Neural cell (in vitro differentiated cells): ENCODE measurements at regions not wholly inside any gene's neighbourhood (a gene's known extent, or its start where the extent isn't known, plus 50 kb on each side); places are given as distances from the start of the nearest gene placed in this dataset.
A peak's percentile ranks its signal among the peaks of the same experiment; 100 is the strongest.

Experiments
- H2AFZ ChIP-seq: fragments of 200-600, 300-800 bp; sonication (generic), shearing (Covaris generic); 2 replicates; pipeline ENCODE4 v1.6.0; 2014; ENCODE audit warnings: low read depth, mild to moderate bottlenecking, antibody characterized with exemption, low read length, moderate library complexity
- H3F3A ChIP-seq: fragments of 200-600 bp; shearing (Covaris generic); 2 replicates; pipeline ENCODE4 v1.6.1; 2016; ENCODE audit warnings: mild to moderate bottlenecking, moderate library complexity, mixed read lengths, antibody characterized with exemption, low read length; ENCODE audit not compliant: insufficient read depth, poor library complexity, severe bottlenecking
- H3K27ac ChIP-seq: fragments of 200-600, 300-800 bp; sonication (generic), shearing (Covaris generic); 2 replicates; pipeline ENCODE4 v1.5.1; 2014; ENCODE audit warnings: mild to moderate bottlenecking, low read length, moderate library complexity
- H3K27me3 ChIP-seq: fragments of 300-800, 200-600 bp; sonication (generic), shearing (Covaris generic); 2 replicates; pipeline ENCODE4 v1.6.0; 2014; ENCODE audit warnings: mild to moderate bottlenecking, low read depth, low read length, moderate library complexity; ENCODE audit not compliant: insufficient read depth
- H3K36me3 ChIP-seq: fragments of 300-800, 200-600 bp; sonication (generic), shearing (Covaris generic); 2 replicates; pipeline ENCODE4 v1.5.1; 2014; ENCODE audit warnings: mild to moderate bottlenecking, antibody characterized with exemption, low read length, moderate library complexity; ENCODE audit not compliant: insufficient read depth
- H3K4me2 ChIP-seq: fragments of 300-800, 200-600 bp; sonication (generic), shearing (Covaris generic); 2 replicates; pipeline ENCODE4 v1.6.0; 2014; ENCODE audit warnings: mild to moderate bottlenecking, low read length
- H3K4me3 ChIP-seq: fragments of 300-800, 200-600 bp; sonication (generic), shearing (Covaris generic); 2 replicates; pipeline ENCODE4 v1.5.1; 2014; ENCODE audit warnings: mild to moderate bottlenecking, low read length, moderate library complexity
- H3K79me2 ChIP-seq: fragments of 200-600 bp; shearing (Covaris generic); replicated peaks from 2 replicates; pipeline ENCODE4 v1.6.0; 2014; ENCODE audit warnings: mild to moderate bottlenecking, low read length, moderate library complexity; ENCODE audit not compliant: insufficient read depth
- H3K9ac ChIP-seq: fragments of 300-800, 200-600 bp; sonication (generic), shearing (Covaris generic); 2 replicates; pipeline ENCODE4 v1.6.1; 2016; ENCODE audit warnings: mild to moderate bottlenecking, low read length, mixed read lengths
- H3K9me2 ChIP-seq: fragments of 200-600 bp; shearing (Covaris generic); 2 replicates; pipeline ENCODE4 v1.6.1; 2016; ENCODE audit warnings: mild to moderate bottlenecking, low read length, mixed read lengths; ENCODE audit not compliant: insufficient read depth
- H3K9me3 ChIP-seq: fragments of 200-600, 300-800 bp; sonication (generic), shearing (Covaris generic); 2 replicates; pipeline ENCODE4 v1.6.1; 2016; ENCODE audit warnings: mild to moderate bottlenecking, mixed run types, low read length, moderate library complexity, mixed read lengths
- H4K20me1 ChIP-seq: fragments of 200-600 bp; shearing (Covaris generic); 2 replicates; pipeline ENCODE4 v1.6.1; 2016; ENCODE audit warnings: mild to moderate bottlenecking, mixed run types; ENCODE audit not compliant: insufficient read depth
- EP300 ChIP-seq: fragments of 450-650 bp; conservative IDR thresholded peaks from 2 replicates; pipeline ENCODE4 v1.6.1; 2014; ENCODE audit warnings: antibody characterized with exemption, mild to moderate bottlenecking, moderate library complexity; ENCODE audit not compliant: poor library complexity, severe bottlenecking
- EZH2 ChIP-seq: fragments of 200-600, 300-800 bp; shearing (Covaris generic), sonication (generic); IDR thresholded peaks from 2 replicates; pipeline ENCODE4 v1.6.1; 2014; ENCODE audit warnings: antibody characterized with exemption, low read length, borderline replicate concordance, mild to moderate bottlenecking; ENCODE audit not compliant: insufficient read depth, poor library complexity, severe bottlenecking
- MXI1 ChIP-seq: fragments of 450-650 bp; conservative IDR thresholded peaks from 2 replicates; pipeline ENCODE4 v1.6.1; 2014; ENCODE audit warnings: antibody characterized with exemption, mild to moderate bottlenecking; ENCODE audit not compliant: poor library complexity, severe bottlenecking
- POLR2AphosphoS5 ChIP-seq: IDR thresholded peaks from 2 replicates; pipeline ENCODE4 v1.6.1; 2012
- RAD21 ChIP-seq: fragments of 450-650 bp; conservative IDR thresholded peaks from 2 replicates; pipeline ENCODE4 v1.6.1; 2014; ENCODE audit warnings: antibody characterized with exemption, mild to moderate bottlenecking, moderate library complexity
- SMC3 ChIP-seq: fragments of 450-650 bp; conservative IDR thresholded peaks from 2 replicates; pipeline ENCODE4 v1.6.1; 2014; ENCODE audit warnings: antibody characterized with exemption, mild to moderate bottlenecking, moderate library complexity; ENCODE audit not compliant: poor library complexity
- TAF1 ChIP-seq: IDR thresholded peaks from 2 replicates; pipeline ENCODE4 v1.6.1; 2012; ENCODE audit warnings: low read depth
- TF ChIP-seq, protein P1 (sequence below): IDR thresholded peaks from 2 replicates; pipeline ENCODE4 v1.6.1; 2012; ENCODE audit warnings: borderline replicate concordance
- TF ChIP-seq, protein P2 (sequence below): fragments of 450-650 bp; IDR thresholded peaks from 2 replicates; pipeline ENCODE4 v1.5.1; 2014; ENCODE audit warnings: antibody characterized with exemption, mild to moderate bottlenecking, moderate library complexity; ENCODE audit not compliant: poor library complexity, severe bottlenecking

GRCh38 chr13:63299866-63300394 is 1884.3 kb upstream of the PCDH20 start:
- no peak for TF ChIP-seq RAD21
- no peak for TF ChIP-seq EZH2
- TF ChIP-seq MXI1 = no peak
- TF ChIP-seq, protein P1, sequence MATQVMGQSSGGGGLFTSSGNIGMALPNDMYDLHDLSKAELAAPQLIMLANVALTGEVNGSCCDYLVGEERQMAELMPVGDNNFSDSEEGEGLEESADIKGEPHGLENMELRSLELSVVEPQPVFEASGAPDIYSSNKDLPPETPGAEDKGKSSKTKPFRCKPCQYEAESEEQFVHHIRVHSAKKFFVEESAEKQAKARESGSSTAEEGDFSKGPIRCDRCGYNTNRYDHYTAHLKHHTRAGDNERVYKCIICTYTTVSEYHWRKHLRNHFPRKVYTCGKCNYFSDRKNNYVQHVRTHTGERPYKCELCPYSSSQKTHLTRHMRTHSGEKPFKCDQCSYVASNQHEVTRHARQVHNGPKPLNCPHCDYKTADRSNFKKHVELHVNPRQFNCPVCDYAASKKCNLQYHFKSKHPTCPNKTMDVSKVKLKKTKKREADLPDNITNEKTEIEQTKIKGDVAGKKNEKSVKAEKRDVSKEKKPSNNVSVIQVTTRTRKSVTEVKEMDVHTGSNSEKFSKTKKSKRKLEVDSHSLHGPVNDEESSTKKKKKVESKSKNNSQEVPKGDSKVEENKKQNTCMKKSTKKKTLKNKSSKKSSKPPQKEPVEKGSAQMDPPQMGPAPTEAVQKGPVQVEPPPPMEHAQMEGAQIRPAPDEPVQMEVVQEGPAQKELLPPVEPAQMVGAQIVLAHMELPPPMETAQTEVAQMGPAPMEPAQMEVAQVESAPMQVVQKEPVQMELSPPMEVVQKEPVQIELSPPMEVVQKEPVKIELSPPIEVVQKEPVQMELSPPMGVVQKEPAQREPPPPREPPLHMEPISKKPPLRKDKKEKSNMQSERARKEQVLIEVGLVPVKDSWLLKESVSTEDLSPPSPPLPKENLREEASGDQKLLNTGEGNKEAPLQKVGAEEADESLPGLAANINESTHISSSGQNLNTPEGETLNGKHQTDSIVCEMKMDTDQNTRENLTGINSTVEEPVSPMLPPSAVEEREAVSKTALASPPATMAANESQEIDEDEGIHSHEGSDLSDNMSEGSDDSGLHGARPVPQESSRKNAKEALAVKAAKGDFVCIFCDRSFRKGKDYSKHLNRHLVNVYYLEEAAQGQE = no peak
- no peak for TF ChIP-seq POLR2AphosphoS5
- no peak for TF ChIP-seq SMC3
- TF ChIP-seq EP300 = no peak
- TF ChIP-seq TAF1 = no peak
- TF ChIP-seq, protein P2, sequence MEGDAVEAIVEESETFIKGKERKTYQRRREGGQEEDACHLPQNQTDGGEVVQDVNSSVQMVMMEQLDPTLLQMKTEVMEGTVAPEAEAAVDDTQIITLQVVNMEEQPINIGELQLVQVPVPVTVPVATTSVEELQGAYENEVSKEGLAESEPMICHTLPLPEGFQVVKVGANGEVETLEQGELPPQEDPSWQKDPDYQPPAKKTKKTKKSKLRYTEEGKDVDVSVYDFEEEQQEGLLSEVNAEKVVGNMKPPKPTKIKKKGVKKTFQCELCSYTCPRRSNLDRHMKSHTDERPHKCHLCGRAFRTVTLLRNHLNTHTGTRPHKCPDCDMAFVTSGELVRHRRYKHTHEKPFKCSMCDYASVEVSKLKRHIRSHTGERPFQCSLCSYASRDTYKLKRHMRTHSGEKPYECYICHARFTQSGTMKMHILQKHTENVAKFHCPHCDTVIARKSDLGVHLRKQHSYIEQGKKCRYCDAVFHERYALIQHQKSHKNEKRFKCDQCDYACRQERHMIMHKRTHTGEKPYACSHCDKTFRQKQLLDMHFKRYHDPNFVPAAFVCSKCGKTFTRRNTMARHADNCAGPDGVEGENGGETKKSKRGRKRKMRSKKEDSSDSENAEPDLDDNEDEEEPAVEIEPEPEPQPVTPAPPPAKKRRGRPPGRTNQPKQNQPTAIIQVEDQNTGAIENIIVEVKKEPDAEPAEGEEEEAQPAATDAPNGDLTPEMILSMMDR = no peak
- H2AFZ ChIP-seq = no peak overlapping the region
- H3K36me3 ChIP-seq = no peaks in the 10 kb centered on the region
- no peak overlapping the region for H3K4me2 ChIP-seq
- no peaks in the 10 kb centered on the region for H3K79me2 ChIP-seq
- no peak overlapping the region for H3K27ac ChIP-seq
- no peaks in the 10 kb centered on the region for H3K9me2 ChIP-seq
- H3K4me3 ChIP-seq = no peak overlapping the region
- H3F3A ChIP-seq = no peaks in the 10 kb centered on the region
- H3K27me3 ChIP-seq = no peaks in the 10 kb centered on the region
- H4K20me1 ChIP-seq = no peaks in the 10 kb centered on the region
- H3K9ac ChIP-seq = no peak overlapping the region
- no peaks in the 10 kb centered on the region for H3K9me3 ChIP-seq

GRCh38 chr13:63297163-63297562 is 1881.5 kb upstream of the PCDH20 start:
- Histone ChIP-seq H3K4me3 (no peak overlapping the region), H3K27ac (no peak overlapping the region), H2AFZ (no peak overlapping the region), H3K9ac (no peak overlapping the region), H3K36me3 (no peaks in the 10 kb centered on the region), H3K79me2 (no peaks in the 10 kb centered on the region), H3K9me3 (no peaks in the 10 kb centered on the region), H4K20me1 (no peaks in the 10 kb centered on the region), H3F3A (no peaks in the 10 kb centered on the region), H3K9me2 (no peaks in the 10 kb centered on the region), H3K27me3 (no peaks in the 10 kb centered on the region), H3K4me2 (no peak overlapping the region)
- TF ChIP-seq, protein P1 = no peak
- no peak for TF ChIP-seq TAF1
- no peak for TF ChIP-seq EZH2
- peak; percentile 84 for TF ChIP-seq EP300
- no peak for TF ChIP-seq MXI1
- TF ChIP-seq POLR2AphosphoS5 = peak; percentile 71
